PC-3 (cell line): ENCODE measurements at regions not wholly inside any gene's neighbourhood (a gene's known extent, or its start where the extent isn't known, plus 50 kb on each side); places are given as distances from the start of the nearest gene placed in this dataset.

Source experiments
- ATAC-seq: fragments of 200-7000 bp; cut with Tn5 transposase; 2 replicates; pipeline ENCODE4 v1.9.1; 2020; ENCODE audit warnings: mild to moderate bottlenecking, moderate library complexity
- BruUV-seq: library from RNA; stranded (reverse); fragments of 400-500 nt; replicated peaks from 2 replicates; lab custom pipeline; 2021; lab: Mats Ljungman, UMichigan
- CTCF ChIA-PET: fragments of 300-600 bp; sonication (Branson Sonifier 250); formaldehyde crosslinking; loops from one replicate; lab custom pipeline; 2022; ENCODE audit warnings: antibody characterized with exemption; lab: Charles Lee
- POLR2A ChIA-PET: fragments of 300-600 bp; sonication (Branson Sonifier 250); formaldehyde crosslinking; loops from one replicate; lab custom pipeline; 2022; ENCODE audit warnings: antibody characterized with exemption; ENCODE audit not compliant: unreplicated experiment; lab: Charles Lee
- DNase-seq: peaks from one replicate; pipeline ENCODE4 v3.0.0-alpha.2; 2015
- H2AFZ ChIP-seq: fragments of 300-600 bp; sonication (generic); 2 replicates; pipeline ENCODE4 v1.6.0; 2016; ENCODE audit warnings: antibody characterized with exemption, low read length
- H3F3A ChIP-seq: fragments of 300-600 bp; sonication (generic); one replicate; pipeline ENCODE4 v1.6.0; 2017; ENCODE audit warnings: antibody characterized with exemption, low read length, control low read depth, mild to moderate bottlenecking; ENCODE audit not compliant: unreplicated experiment
- H3K27ac ChIP-seq: fragments of 300-600 bp; sonication (generic); 2 replicates; pipeline ENCODE4 v1.5.1; 2016; ENCODE audit warnings: mild to moderate bottlenecking, low read length
- H3K27me3 ChIP-seq: fragments of 300-600 bp; sonication (generic); 2 replicates; pipeline ENCODE4 v1.6.1; 2016; ENCODE audit warnings: low read length, mixed read lengths
- H3K36me3 ChIP-seq: fragments of 300-600 bp; sonication (generic); 2 replicates; pipeline ENCODE4 v1.6.1; 2016; ENCODE audit warnings: low read depth, mixed run types, low read length, mixed read lengths
- H3K4me1 ChIP-seq: fragments of 300-600 bp; sonication (generic); 2 replicates; pipeline ENCODE4 v1.5.1; 2016; ENCODE audit warnings: low read length; ENCODE audit not compliant: insufficient read depth
- H3K4me2 ChIP-seq: fragments of 300-600 bp; sonication (generic); 2 replicates; pipeline ENCODE4 v1.6.0; 2016; ENCODE audit warnings: low read length
- H3K4me3 ChIP-seq: fragments of 300-600 bp; sonication (generic); 2 replicates; pipeline ENCODE4 v1.5.1; 2016; ENCODE audit warnings: mild to moderate bottlenecking, low read length, mixed read lengths
- H3K79me2 ChIP-seq: fragments of 300-600 bp; sonication (generic); 2 replicates; pipeline ENCODE4 v1.6.1; 2017; ENCODE audit warnings: low read length, mixed read lengths
- H3K9ac ChIP-seq: fragments of 300-600 bp; sonication (generic); 2 replicates; pipeline ENCODE4 v1.6.0; 2016; ENCODE audit warnings: mild to moderate bottlenecking, low read length
- H3K9me2 ChIP-seq: fragments of 300-600 bp; sonication (generic); replicated peaks from 2 replicates; pipeline ENCODE4 v1.6.1; 2016; ENCODE audit warnings: mixed run types, low read length, mixed read lengths
- H3K9me3 ChIP-seq: fragments of 300-600 bp; sonication (generic); 2 replicates; pipeline ENCODE4 v1.6.1; 2016; ENCODE audit warnings: low read length, mixed read lengths
- H4K20me1 ChIP-seq: fragments of 300-600 bp; sonication (generic); 2 replicates; pipeline ENCODE4 v1.6.1; 2016; ENCODE audit warnings: low read length, mixed read lengths
- CTCF ChIP-seq: fragments of 300-600 bp; sonication (generic); conservative IDR thresholded peaks from 2 replicates; pipeline ENCODE4 v1.5.1; 2017; ENCODE audit warnings: antibody characterized with exemption, low read depth, mild to moderate bottlenecking, low read length
- EZH2 ChIP-seq: fragments of 300-600 bp; sonication (generic); IDR thresholded peaks from one replicate; pipeline ENCODE4 v1.6.1; 2017; ENCODE audit warnings: antibody characterized with exemption, mild to moderate bottlenecking, low read length; ENCODE audit not compliant: unreplicated experiment
- EZH2phosphoT487 ChIP-seq: fragments of 300-600 bp; sonication (generic); IDR thresholded peaks from 2 replicates; pipeline ENCODE4 v1.6.1; 2018; ENCODE audit warnings: mild to moderate bottlenecking, antibody characterized with exemption, low read length, borderline replicate concordance
- intact Hi-C: fragments of 100-400 bp; cut with micrococcal nuclease; formaldehyde crosslinking; loops from 2 replicates; pipeline ENCODE4 v1.9.0; 2023

- intact Hi-C loops = loop anchor here (5.0 kb wide), 1 partner anchor 183 kb away; no protein-coding TSS in a partner anchor
- BruUV-seq = TSS peak; percentile 28
- Histone ChIP-seq H3K4me1 (peaks cover 44% of the 10 kb centered on the region), H4K20me1 (no peaks in the 10 kb centered on the region), H3K27me3 (no peaks in the 10 kb centered on the region), H3K4me2 (no peak overlapping the region), H3K9me3 (no peaks in the 10 kb centered on the region), H3K9me2 (no peaks in the 10 kb centered on the region), H3K27ac (no peak overlapping the region), H3K9ac (no peak overlapping the region), H3K79me2 (no peaks in the 10 kb centered on the region), H3F3A (no peaks in the 10 kb centered on the region), H3K4me3 (no peak overlapping the region), H3K36me3 (no peaks in the 10 kb centered on the region), H2AFZ (no peak overlapping the region)
- no peak for TF ChIP-seq CTCF
- TF ChIP-seq EZH2phosphoT487 = no peak
- TF ChIP-seq EZH2 = no peak
- ChIA-PET CTCF (no interaction called here), POLR2A (no interaction called here)
- ATAC-seq (no peak), DNase-seq (no peak)
Measured at GRCh38 chr13:80033951-80034350, 307.0 kb downstream of the SPRY2 start.

- Histone ChIP-seq H3F3A (no peaks in the 10 kb centered on the region), H3K4me3 (no peak overlapping the region), H2AFZ (no peak overlapping the region), H3K4me2 (no peak overlapping the region), H3K9me2 (no peaks in the 10 kb centered on the region), H4K20me1 (no peaks in the 10 kb centered on the region), H3K36me3 (no peaks in the 10 kb centered on the region), H3K4me1 (peaks cover 38% of the 10 kb centered on the region), H3K79me2 (no peaks in the 10 kb centered on the region), H3K9ac (no peak overlapping the region), H3K27ac (no peak overlapping the region), H3K9me3 (no peaks in the 10 kb centered on the region), H3K27me3 (no peaks in the 10 kb centered on the region)
- ATAC-seq (no peak), DNase-seq (peak; percentile 23)
- intact Hi-C loops = loop anchor here (5.0 kb wide), 1 partner anchor 184 kb away; no protein-coding TSS in a partner anchor
- POLR2A ChIA-PET = no interaction called here
- BruUV-seq = no TSS peak
- CTCF ChIA-PET = no interaction called here
- TF ChIP-seq EZH2phosphoT487 (no peak), EZH2 (no peak), CTCF (no peak)
Measured at GRCh38 chr13:80033286-80033685, 307.6 kb downstream of the SPRY2 start.

GRCh38 chr13:80030491-80030890, 310.4 kb downstream of the SPRY2 start:
- ChIA-PET POLR2A (no interaction called here), CTCF (no interaction called here)
- no peaks in the 10 kb centered on the region for H3K27me3 ChIP-seq
- TF ChIP-seq EZH2phosphoT487 (no peak), CTCF (peak; percentile 64), EZH2 (no peak)
- no peaks in the 10 kb centered on the region for H4K20me1 ChIP-seq
- ATAC-seq (peak; percentile 98), DNase-seq (peak; percentile 88)
- H3K4me3 ChIP-seq = no peak overlapping the region
- peak overlapping the region; percentile 45 for H3K4me2 ChIP-seq
- H2AFZ ChIP-seq = peak overlapping the region; percentile 36; the same call in 1 of the 2 replicates
- H3K36me3 ChIP-seq = no peaks in the 10 kb centered on the region
- peak overlapping the region; percentile 69 for H3K27ac ChIP-seq
- BruUV-seq = no TSS peak
- H3K9me2 ChIP-seq = no peaks in the 10 kb centered on the region
- H3K79me2 ChIP-seq = no peaks in the 10 kb centered on the region
- H3F3A ChIP-seq = no peaks in the 10 kb centered on the region
- H3K4me1 ChIP-seq = peaks cover 23% of the 10 kb centered on the region
- H3K9ac ChIP-seq = peak overlapping the region; percentile 38; the same call in 1 of the 2 replicates
- no peaks in the 10 kb centered on the region for H3K9me3 ChIP-seq
- intact Hi-C loops = loop anchor here (1.0 to 5.0 kb wide), 5 partner anchors 42 to 400 kb away; no protein-coding TSS in a partner anchor
